K562 (cell line): ENCODE measurements at regions not wholly inside any gene's neighbourhood (a gene's known extent, or its start where the extent isn't known, plus 50 kb on each side); places are given as distances from the start of the nearest gene placed in this dataset.

Experiments used
- ATAC-seq: fragments of 200-7000 bp; cut with Tn5 transposase; 3 replicates; pipeline ENCODE4 v1.9.1; 2020; ENCODE audit warnings: moderate library complexity
- BruUV-seq: library from RNA; stranded (reverse); fragments of 400-500 nt; replicated peaks from 2 replicates; lab custom pipeline; 2021; lab: Mats Ljungman, UMichigan
- CTCF ChIA-PET: fragments of 300-600 bp; formaldehyde crosslinking; extraction: SDS; loops from one replicate; lab custom pipeline; 2021; ENCODE audit warnings: low intra/inter-chr PET ratio; lab: Yijun Ruan, JAX
- POLR2A ChIA-PET: fragments of 300-600, 350-650 bp; sonication (Branson Sonifier 250); formaldehyde crosslinking; extraction: SDS; loops from one replicate; lab custom pipeline; 2021; ENCODE audit warnings: antibody characterized with exemption, inconsistent platforms; lab: Yijun Ruan, JAX
- DNase-seq, 4 experiments: peaks; one replicate each; pipeline versions ENCODE4 v3.0.0 to v3.0.0-alpha.2; 2011 to 2018; ENCODE audit warnings: low spot score in 3 of 4, mixed read lengths in 3 of 4; ENCODE audit errors: extremely low read depth in 1 of 4
- FAIRE-seq: peaks from 2 replicates; lab custom pipeline; 2011; peaks lifted over from hg19 to GRCh38; lab: Jason Lieb, UNC
- H2AFZ ChIP-seq: 2 replicates; pipeline ENCODE4 v1.6.0; 2011; ENCODE audit warnings: low read depth, low read length, control low read depth, inconsistent platforms
- H3K27ac ChIP-seq: fragments of 200-600 bp; 3 replicates; pipeline ENCODE4 v1.8.0; 2011; ENCODE audit warnings: low read depth, mild to moderate bottlenecking, control low read depth, inconsistent platforms, low read length, moderate library complexity, mixed read lengths; ENCODE audit errors: extremely low read depth
- H3K27me3 ChIP-seq, 2 experiments: fragments of 300-600 bp in 1 of 2; 2 replicates in 1 of 2; 3 replicates in 1 of 2; pipeline versions ENCODE4 v1.6.0 to v1.8.0; 2011; ENCODE audit warnings: inconsistent platforms in 2 of 2, low read length in 2 of 2, mild to moderate bottlenecking in 1 of 2, mixed read lengths in 1 of 2, moderate library complexity in 1 of 2; ENCODE audit not compliant: control insufficient read depth in 2 of 2, insufficient read depth in 2 of 2
- H3K36me3 ChIP-seq: fragments of 300-600 bp; 3 replicates; pipeline ENCODE4 v1.8.0; 2011; ENCODE audit warnings: mild to moderate bottlenecking, low read length, inconsistent platforms; ENCODE audit not compliant: control insufficient read depth, insufficient read depth
- H3K4me1 ChIP-seq, 2 experiments: fragments of 200-600 bp in 1 of 2; replicated peaks in 1 of 2; 2 replicates in 1 of 2; 3 replicates in 1 of 2; pipeline versions ENCODE4 v1.5.1 to v1.8.0; 2011; ENCODE audit warnings: inconsistent platforms in 2 of 2, low read length in 2 of 2, mild to moderate bottlenecking in 1 of 2, mixed read lengths in 1 of 2, moderate library complexity in 1 of 2; ENCODE audit not compliant: control insufficient read depth in 2 of 2, insufficient read depth in 2 of 2
- H3K4me2 ChIP-seq: 2 replicates; pipeline ENCODE4 v1.6.1; 2011; ENCODE audit warnings: low read length, control low read depth, inconsistent platforms, mixed read lengths; ENCODE audit not compliant: insufficient read depth
- H3K4me3 ChIP-seq: fragments of 200-600 bp; sonication (generic), shearing (Covaris generic); 2 replicates; pipeline ENCODE4 v1.5.1; 2016; ENCODE audit warnings: control low read depth, inconsistent platforms
- H3K79me2 ChIP-seq: fragments of 200-600 bp; 3 replicates; pipeline ENCODE4 v1.8.0; 2011; ENCODE audit warnings: low read length, inconsistent platforms; ENCODE audit not compliant: control insufficient read depth, insufficient read depth
- H3K9ac ChIP-seq, 2 experiments: 2 replicates each; pipeline versions ENCODE4 v1.6.0 to v1.6.1; 2011; ENCODE audit warnings: low read depth in 2 of 2, low read length in 2 of 2, control low read depth in 1 of 2, inconsistent platforms in 1 of 2, mild to moderate bottlenecking in 1 of 2, mixed read lengths in 1 of 2; ENCODE audit not compliant: insufficient read depth in 1 of 2
- H3K9me1 ChIP-seq: one replicate; pipeline ENCODE4 v1.6.0; 2011; ENCODE audit warnings: inconsistent platforms, mild to moderate bottlenecking, low read length, moderate library complexity; ENCODE audit not compliant: control insufficient read depth, insufficient read depth
- H3K9me3 ChIP-seq: replicated peaks from 2 replicates; pipeline ENCODE4 v1.5.1; 2011; ENCODE audit warnings: low read depth, low read length, inconsistent platforms; ENCODE audit not compliant: control insufficient read depth, insufficient read depth
- H4K20me1 ChIP-seq: replicated peaks from 2 replicates; pipeline ENCODE4 v1.6.1; 2011; ENCODE audit warnings: low read length, inconsistent platforms, mixed read lengths; ENCODE audit not compliant: control insufficient read depth, insufficient read depth
- ATF7 ChIP-seq: fragments of 450-650 bp; IDR thresholded peaks from 2 replicates; pipeline ENCODE4 v1.7.1; 2014; ENCODE audit warnings: mild to moderate bottlenecking, moderate library complexity
- CREBBP ChIP-seq: IDR thresholded peaks from one replicate; pipeline ENCODE4 v1.6.1; 2012; ENCODE audit warnings: low read depth, mild to moderate bottlenecking, control low read depth, inconsistent platforms, low read length
- DDX20 ChIP-seq: fragments of 450-650 bp; IDR thresholded peaks from 2 replicates; pipeline ENCODE4 v1.6.1; 2016; ENCODE audit warnings: missing genetic modification characterization, low read depth, mild to moderate bottlenecking, missing compliant biosample characterization, moderate library complexity
- KLF13 ChIP-seq: fragments of 450-650 bp; IDR thresholded peaks from 2 replicates; pipeline ENCODE4 v1.6.1; 2016; ENCODE audit warnings: missing genetic modification characterization, low read depth, mild to moderate bottlenecking, missing compliant biosample characterization, moderate library complexity, borderline replicate concordance
- LEF1 ChIP-seq: fragments of 450-650 bp; IDR thresholded peaks from 2 replicates; pipeline ENCODE4 v1.6.1; 2016; ENCODE audit warnings: mild to moderate bottlenecking
- NCOA6 ChIP-seq: fragments of 450-650 bp; IDR thresholded peaks from 2 replicates; pipeline ENCODE4 v1.6.1; 2017; ENCODE audit warnings: mild to moderate bottlenecking
- PYGO2 ChIP-seq: fragments of 450-650 bp; IDR thresholded peaks from 2 replicates; pipeline ENCODE4 v1.6.1; 2016; ENCODE audit warnings: mild to moderate bottlenecking, missing genetic modification characterization, moderate library complexity, missing compliant biosample characterization
- RBM17 ChIP-seq: fragments of 200-400 bp; formaldehyde crosslinking; IDR thresholded peaks from 2 replicates; pipeline ENCODE4 v1.6.1; 2017; ENCODE audit warnings: low read depth, mild to moderate bottlenecking, low read length, borderline replicate concordance
- SNRNP70 ChIP-seq: fragments of 200-400 bp; formaldehyde crosslinking; optimal IDR thresholded peaks from 2 replicates; pipeline ENCODE3; 2017; ENCODE audit warnings: low read depth, low read length
- THAP12 ChIP-seq: fragments of 250-450 bp; sonication (Bioruptor Pico); IDR thresholded peaks from 2 replicates; pipeline ENCODE4 v1.9.0; 2021; ENCODE audit warnings: mild to moderate bottlenecking, inconsistent platforms
- THAP7 ChIP-seq: fragments of 250-450 bp; sonication (Bioruptor Pico); IDR thresholded peaks from 2 replicates; pipeline ENCODE4 v1.5.0; 2021
- ZNF551 ChIP-seq: fragments of 250-450 bp; sonication (Bioruptor Pico); IDR thresholded peaks from 2 replicates; pipeline ENCODE4 v1.5.0; 2021; ENCODE audit warnings: mild to moderate bottlenecking, moderate library complexity
- ZSCAN32 ChIP-seq: fragments of 450-650 bp; formaldehyde crosslinking; IDR thresholded peaks from 2 replicates; pipeline ENCODE4 v1.4.0; 2020; ENCODE audit warnings: mild to moderate bottlenecking, moderate library complexity
- ZZZ3 ChIP-seq: fragments of 450-650 bp; IDR thresholded peaks from 2 replicates; pipeline ENCODE4 v1.6.1; 2016; ENCODE audit warnings: antibody characterized with exemption, mild to moderate bottlenecking, moderate library complexity
- WGBS: fragments of 100-300 bp; shearing (Covaris generic); methylation state at CpG from one replicate; pipeline ENCODE4 v1.1.6; 2016; ENCODE audit warnings: low coverage, mixed read lengths; ENCODE audit not compliant: insufficient coverage; ENCODE audit errors: missing lambda C conversion rate; 5-methylcytosine and 5-hydroxymethylcytosine counted together
- in situ Hi-C: fragments of 300-500 bp; cut with MboI; formaldehyde crosslinking; loops from 4 replicates; pipeline ENCODE4 v1.15.0; 2018; ENCODE audit warnings: inconsistent platforms, mixed read lengths
- intact Hi-C: fragments of 100-400 bp; cut with micrococcal nuclease; formaldehyde crosslinking; loops from 2 replicates; pipeline ENCODE4 v1.14.2; 2022
- TF ChIP-seq, protein P1 (sequence below): fragments of 450-650 bp; IDR thresholded peaks from 2 replicates; pipeline ENCODE4 v1.6.1; 2017; ENCODE audit warnings: antibody characterized with exemption, mild to moderate bottlenecking

DNA sequence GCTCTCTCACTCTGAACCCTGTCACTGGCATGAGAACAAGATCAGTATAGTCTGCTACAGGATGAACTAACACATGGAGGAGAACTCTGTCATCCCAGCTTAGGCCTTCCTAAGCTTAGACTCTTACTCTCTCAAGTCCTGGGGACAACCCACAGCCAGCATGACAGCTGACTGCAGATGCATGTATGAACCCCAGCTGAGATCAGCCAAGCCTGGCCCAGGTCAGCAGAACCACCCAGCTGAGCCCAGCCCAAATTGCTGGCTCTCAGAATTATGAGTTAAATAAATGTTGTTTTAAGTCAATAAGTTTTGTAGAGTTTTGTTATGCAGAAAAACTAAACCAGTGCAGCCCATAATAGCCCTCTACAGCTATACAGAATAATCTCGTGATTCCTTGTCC, 287.3 kb downstream of the TNS1 start:
- 0% methylated on average over 1 of the region's 1 CpG for WGBS
- Histone ChIP-seq H3K9ac (no peak overlapping the region), H3K4me1 (0 out of 5 replicates have a peak, but pooled peaks cover 0 to 3% of the 10 kb centered on the region in 2 experiments), H4K20me1 (no peaks in the 10 kb centered on the region), H3K4me3 (no peak overlapping the region), H3K27me3 (peaks cover 0 to 14% of the 10 kb centered on the region in 2 experiments; a peak in 2 of 5 replicates), H3K9me1 (no peaks in the 10 kb centered on the region), H2AFZ (no peak overlapping the region), H3K4me2 (no peak overlapping the region), H3K79me2 (no peaks in the 10 kb centered on the region), H3K27ac (no peak overlapping the region), H3K9me3 (no peaks in the 10 kb centered on the region), H3K36me3 (no peaks in the 10 kb centered on the region)
- FAIRE-seq: no peak
- intact Hi-C loops (loop anchor here (10.0 kb wide), 1 partner anchor 541 kb away; no protein-coding TSS in a partner anchor), in situ Hi-C loops (loop anchor here (25.0 kb wide), 1 partner anchor 1028 kb away; the partner anchor contains the start of gene IGFBP5)
- ChIA-PET POLR2A (interaction anchor here (0.6 to 0.7 kb wide), 2 partner anchors 10 to 47 kb away, joined by 3 to 4 read pairs; no protein-coding TSS in a partner anchor), CTCF (no interaction called here)
- BruUV-seq: no TSS peak
- no peak for ATAC-seq
- DNase-seq: no peak
- TF ChIP-seq, protein P1, sequence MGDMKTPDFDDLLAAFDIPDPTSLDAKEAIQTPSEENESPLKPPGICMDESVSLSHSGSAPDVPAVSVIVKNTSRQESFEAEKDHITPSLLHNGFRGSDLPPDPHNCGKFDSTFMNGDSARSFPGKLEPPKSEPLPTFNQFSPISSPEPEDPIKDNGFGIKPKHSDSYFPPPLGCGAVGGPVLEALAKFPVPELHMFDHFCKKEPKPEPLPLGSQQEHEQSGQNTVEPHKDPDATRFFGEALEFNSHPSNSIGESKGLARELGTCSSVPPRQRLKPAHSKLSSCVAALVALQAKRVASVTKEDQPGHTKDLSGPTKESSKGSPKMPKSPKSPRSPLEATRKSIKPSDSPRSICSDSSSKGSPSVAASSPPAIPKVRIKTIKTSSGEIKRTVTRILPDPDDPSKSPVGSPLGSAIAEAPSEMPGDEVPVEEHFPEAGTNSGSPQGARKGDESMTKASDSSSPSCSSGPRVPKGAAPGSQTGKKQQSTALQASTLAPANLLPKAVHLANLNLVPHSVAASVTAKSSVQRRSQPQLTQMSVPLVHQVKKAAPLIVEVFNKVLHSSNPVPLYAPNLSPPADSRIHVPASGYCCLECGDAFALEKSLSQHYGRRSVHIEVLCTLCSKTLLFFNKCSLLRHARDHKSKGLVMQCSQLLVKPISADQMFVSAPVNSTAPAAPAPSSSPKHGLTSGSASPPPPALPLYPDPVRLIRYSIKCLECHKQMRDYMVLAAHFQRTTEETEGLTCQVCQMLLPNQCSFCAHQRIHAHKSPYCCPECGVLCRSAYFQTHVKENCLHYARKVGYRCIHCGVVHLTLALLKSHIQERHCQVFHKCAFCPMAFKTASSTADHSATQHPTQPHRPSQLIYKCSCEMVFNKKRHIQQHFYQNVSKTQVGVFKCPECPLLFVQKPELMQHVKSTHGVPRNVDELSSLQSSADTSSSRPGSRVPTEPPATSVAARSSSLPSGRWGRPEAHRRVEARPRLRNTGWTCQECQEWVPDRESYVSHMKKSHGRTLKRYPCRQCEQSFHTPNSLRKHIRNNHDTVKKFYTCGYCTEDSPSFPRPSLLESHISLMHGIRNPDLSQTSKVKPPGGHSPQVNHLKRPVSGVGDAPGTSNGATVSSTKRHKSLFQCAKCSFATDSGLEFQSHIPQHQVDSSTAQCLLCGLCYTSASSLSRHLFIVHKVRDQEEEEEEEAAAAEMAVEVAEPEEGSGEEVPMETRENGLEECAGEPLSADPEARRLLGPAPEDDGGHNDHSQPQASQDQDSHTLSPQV: no peak
- TF ChIP-seq RBM17 (no peak), ZZZ3 (no peak), NCOA6 (no peak), DDX20 (tag) (no peak), LEF1 (no peak), ZSCAN32 (CRISPR knock-in tag) (no peak), THAP12 (CRISPR knock-in tag) (no peak), ATF7 (no peak), SNRNP70 (no peak), CREBBP (no peak), THAP7 (CRISPR knock-in tag) (no peak), KLF13 (tag) (no peak), PYGO2 (tag) (no peak), ZNF551 (no peak)
